ENCODE measurements at regions not wholly inside any gene's neighbourhood (a gene's known extent, or its start where the extent isn't known, plus 50 kb on each side); places are given as distances from the start of the nearest gene placed in this dataset.

DNA sequence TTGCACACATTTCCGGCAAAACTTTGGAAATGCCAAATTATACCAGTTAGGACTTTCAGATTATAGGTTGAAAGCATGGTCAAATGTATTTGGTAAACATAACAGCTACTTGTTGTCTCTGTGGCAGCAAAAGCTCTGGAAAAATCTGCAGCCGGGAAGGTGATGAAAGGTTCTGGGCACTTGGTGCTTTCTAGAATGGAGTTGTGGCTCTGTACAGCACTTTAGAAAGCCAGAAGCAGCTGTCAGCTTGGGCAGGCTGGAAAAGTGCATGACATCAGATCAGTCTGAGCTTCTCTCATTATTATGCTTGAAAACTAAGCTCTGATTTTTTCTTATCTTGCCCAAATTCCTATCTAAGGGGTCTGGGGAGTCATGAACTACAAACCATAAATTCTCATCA lies 118.6 kb upstream of the MAST4 start:
- H2AFZ ChIP-seq (ENCODE audit: low read length): no peak overlapping the region
- H3K14ac ChIP-seq (ENCODE audit: insufficient read depth, low read length): no peak overlapping the region
- H4K20me1 ChIP-seq (ENCODE audit: control insufficient read depth, insufficient read depth, insufficient read length): no peaks in the 10 kb centered on the region
- no peak overlapping the region for H2BK12ac ChIP-seq (ENCODE audit: insufficient read length, low read depth, low read length)
- H3K4ac ChIP-seq (ENCODE audit: low read depth, low read length): no peak overlapping the region
- no peaks in the 10 kb centered on the region for H3K79me1 ChIP-seq (ENCODE audit: insufficient read depth, low read depth, low read length, poor library complexity, severe bottlenecking)
- no peak overlapping the region for H3K23ac ChIP-seq (ENCODE audit: insufficient read length, low read depth, low read length)
- H2AK5ac ChIP-seq (ENCODE audit: insufficient read length, low read length): no peak overlapping the region
- no peak overlapping the region for H2BK5ac ChIP-seq (ENCODE audit: insufficient read length, low read length)
- H4K91ac ChIP-seq (ENCODE audit: insufficient read length, low read depth, low read length): no peak overlapping the region
- no peaks in the 10 kb centered on the region for H3K27me3 ChIP-seq (ENCODE audit: insufficient read depth, low read length)
- peaks cover 13 to 21% of the 10 kb centered on the region in 2 experiments for H3K4me1 Mint-ChIP-seq
- H2BK120ac ChIP-seq (ENCODE audit: low read depth, low read length, poor library complexity, severe bottlenecking): no peak overlapping the region
- TF ChIP-seq, protein P1, sequence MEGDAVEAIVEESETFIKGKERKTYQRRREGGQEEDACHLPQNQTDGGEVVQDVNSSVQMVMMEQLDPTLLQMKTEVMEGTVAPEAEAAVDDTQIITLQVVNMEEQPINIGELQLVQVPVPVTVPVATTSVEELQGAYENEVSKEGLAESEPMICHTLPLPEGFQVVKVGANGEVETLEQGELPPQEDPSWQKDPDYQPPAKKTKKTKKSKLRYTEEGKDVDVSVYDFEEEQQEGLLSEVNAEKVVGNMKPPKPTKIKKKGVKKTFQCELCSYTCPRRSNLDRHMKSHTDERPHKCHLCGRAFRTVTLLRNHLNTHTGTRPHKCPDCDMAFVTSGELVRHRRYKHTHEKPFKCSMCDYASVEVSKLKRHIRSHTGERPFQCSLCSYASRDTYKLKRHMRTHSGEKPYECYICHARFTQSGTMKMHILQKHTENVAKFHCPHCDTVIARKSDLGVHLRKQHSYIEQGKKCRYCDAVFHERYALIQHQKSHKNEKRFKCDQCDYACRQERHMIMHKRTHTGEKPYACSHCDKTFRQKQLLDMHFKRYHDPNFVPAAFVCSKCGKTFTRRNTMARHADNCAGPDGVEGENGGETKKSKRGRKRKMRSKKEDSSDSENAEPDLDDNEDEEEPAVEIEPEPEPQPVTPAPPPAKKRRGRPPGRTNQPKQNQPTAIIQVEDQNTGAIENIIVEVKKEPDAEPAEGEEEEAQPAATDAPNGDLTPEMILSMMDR (conservative IDR thresholded peaks at IDR 0.05): no peak
- H4K5ac ChIP-seq (ENCODE audit: insufficient read length, low read depth, low read length): no peak overlapping the region
- no peak overlapping the region for H3K4me3 Mint-ChIP-seq
- no peaks in the 10 kb centered on the region for H3K23me2 ChIP-seq (ENCODE audit: insufficient read length, low read depth, low read length, poor library complexity, severe bottlenecking)
- H3K36me3 Mint-ChIP-seq (ENCODE audit: insufficient read depth in 1 of 3, low read depth in 3 of 3): peaks cover 6 to 19% (median 8%) of the 10 kb centered on the region in 3 experiments; a peak in 6 of 7 replicates
- H2BK15ac ChIP-seq (ENCODE audit: low read depth, low read length): no peak overlapping the region
- no peak overlapping the region for H3K27ac Mint-ChIP-seq
- no peak overlapping the region for H3K4me2 ChIP-seq (ENCODE audit: insufficient read depth, insufficient read length, low read length)
- H3K9me3 Mint-ChIP-seq: peaks cover 20 to 32% of the 10 kb centered on the region in 2 experiments
- H3K27ac ChIP-seq (ENCODE audit: insufficient read length, low read depth, low read length): no peak overlapping the region
- peaks cover 4% of the 10 kb centered on the region; the same call in 1 of the 2 replicates for H3K4me1 ChIP-seq (ENCODE audit: insufficient read depth, low read length)
- H4K8ac ChIP-seq (replicated peaks; ENCODE audit: insufficient read length, low read depth, low read length): no peak overlapping the region
- WGBS (ENCODE audit: extremely low coverage, insufficient read length, low lambda C conversion rate): no CpG with 5 or more reads among the region's 2 CpGs
- no peaks in the 10 kb centered on the region; the same call in 1 of the 2 replicates for H3K27me3 Mint-ChIP-seq (ENCODE audit: low read depth)
- no peak overlapping the region for H3T11ph ChIP-seq (ENCODE audit: low read length)
- no peak overlapping the region for H3K9ac ChIP-seq (ENCODE audit: extremely low read depth, insufficient read length, low read length)
- H3K56ac ChIP-seq (ENCODE audit: insufficient read length, low read depth, low read length): no peak overlapping the region
- no peaks in the 10 kb centered on the region for H3K79me2 ChIP-seq (ENCODE audit: insufficient read depth, low read length)
- no peaks in the 10 kb centered on the region for H3K9me3 ChIP-seq (ENCODE audit: control insufficient read depth, low read depth, low read length)
- DNase-seq: no peak
- H3K18ac ChIP-seq (ENCODE audit: insufficient read length, low read depth, low read length): no peak overlapping the region
- H2BK20ac ChIP-seq (ENCODE audit: low read depth, low read length, poor library complexity, severe bottlenecking): no peak overlapping the region

Data from H9 (cell line).